ENCODE measurements at regions not wholly inside any gene's neighbourhood (a gene's known extent, or its start where the extent isn't known, plus 50 kb on each side); places are given as distances from the start of the nearest gene placed in this dataset.
A peak's percentile ranks its signal among the peaks of the same experiment; 100 is the strongest.

DNA sequence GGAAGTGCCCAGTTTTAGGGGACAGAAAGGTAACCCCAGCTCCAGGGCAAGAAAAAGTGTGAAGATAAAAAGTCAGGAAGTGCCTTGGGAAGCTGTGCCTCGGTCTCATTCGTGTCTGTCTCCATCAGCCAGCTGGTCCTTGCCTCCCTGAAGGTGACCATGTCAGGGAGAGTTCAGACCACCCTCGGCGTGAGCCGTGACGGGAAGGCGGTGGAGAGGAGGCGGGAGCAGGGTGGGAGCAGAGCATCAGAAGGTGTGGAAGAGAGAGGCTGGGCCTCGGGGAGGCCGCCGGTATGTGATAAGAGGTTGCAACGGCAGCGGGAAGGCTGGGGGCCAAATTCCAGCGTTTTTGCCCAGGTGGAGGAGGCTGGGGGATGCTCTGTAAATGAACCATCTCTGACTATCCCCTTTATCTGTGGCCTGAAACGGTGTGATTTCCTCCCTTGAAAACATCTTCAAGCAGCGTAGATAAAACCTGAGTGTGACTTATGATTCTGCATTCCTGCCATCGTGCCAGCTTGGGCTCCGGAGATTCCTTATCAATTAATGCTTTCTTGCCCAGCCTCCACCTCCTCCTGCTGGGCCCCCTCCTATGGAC lies 251.8 kb downstream of the IRF8 start:
- H3K27ac Mint-ChIP-seq, result peak overlapping the region in 1 of 2 donors; percentile 6
- H3K9me3 Mint-ChIP-seq, result no peaks in the 10 kb centered on the region
- H3K27me3 Mint-ChIP-seq, result peaks cover 23% of the 10 kb centered on the region
- ATAC-seq, result no peak
- DNase-seq, result no peak
- H3K4me1 Mint-ChIP-seq, result no peaks in the 10 kb centered on the region
- no peak overlapping the region for H3K4me3 Mint-ChIP-seq

DNA sequence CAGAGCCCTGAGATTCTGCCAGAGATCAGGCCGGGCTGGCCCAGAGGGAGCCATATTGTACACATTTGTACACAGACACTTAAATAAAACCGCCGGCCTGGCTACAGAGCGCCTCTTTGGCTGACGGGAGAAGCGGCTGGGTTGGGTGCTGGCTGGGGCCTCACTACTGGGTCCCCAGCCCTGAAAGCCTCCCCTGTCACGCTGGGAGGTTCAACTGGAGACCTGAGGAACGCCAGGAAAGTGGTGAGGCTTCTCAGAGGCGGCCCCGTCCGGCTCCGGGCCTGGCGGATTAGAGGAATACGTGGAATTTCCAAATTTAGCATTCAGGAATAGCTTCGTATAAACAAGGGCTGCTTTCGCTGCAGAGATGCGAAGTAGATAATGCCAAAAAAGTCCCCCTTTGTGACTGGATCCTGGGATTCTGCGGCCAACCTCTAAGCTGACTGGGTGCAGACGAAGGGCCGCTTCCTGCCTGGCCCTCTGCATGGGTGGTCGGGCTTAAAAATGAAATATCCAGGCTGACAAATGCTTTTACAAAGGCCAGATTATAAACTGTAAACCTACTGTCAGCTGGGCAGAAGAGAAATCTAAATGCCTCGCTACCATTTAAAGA lies 252.4 kb downstream of the IRF8 start:
- no peak overlapping the region for H3K4me3 Mint-ChIP-seq
- DNase-seq, result no peak
- H3K27me3 Mint-ChIP-seq, result peaks cover 23% of the 10 kb centered on the region
- no peaks in the 10 kb centered on the region for H3K4me1 Mint-ChIP-seq
- H3K27ac Mint-ChIP-seq, result peak overlapping the region in 1 of 2 donors; percentile 6
- H3K9me3 Mint-ChIP-seq, result no peaks in the 10 kb centered on the region
- ATAC-seq, result no peak

DNA sequence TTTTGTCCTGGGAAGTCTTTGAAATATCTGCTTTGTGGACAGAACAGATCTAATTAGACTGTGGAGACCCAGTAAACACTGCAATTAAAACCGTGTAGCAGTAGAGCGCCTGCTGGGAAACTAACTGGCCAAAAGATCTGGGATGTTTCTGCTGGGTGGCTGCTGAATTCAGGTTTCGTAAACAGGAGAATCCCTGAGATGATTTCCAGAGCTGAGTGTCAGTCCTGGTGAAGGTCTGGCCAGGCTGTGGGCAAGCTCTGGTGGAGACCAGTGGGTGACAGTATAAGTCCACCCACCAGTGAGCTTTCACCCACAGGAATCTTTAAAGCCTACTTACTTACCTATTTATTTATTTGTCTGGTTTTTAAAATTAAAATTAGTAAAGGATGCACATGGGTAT lies 257.2 kb downstream of the IRF8 start:
- DNase-seq, result no peak

DNA sequence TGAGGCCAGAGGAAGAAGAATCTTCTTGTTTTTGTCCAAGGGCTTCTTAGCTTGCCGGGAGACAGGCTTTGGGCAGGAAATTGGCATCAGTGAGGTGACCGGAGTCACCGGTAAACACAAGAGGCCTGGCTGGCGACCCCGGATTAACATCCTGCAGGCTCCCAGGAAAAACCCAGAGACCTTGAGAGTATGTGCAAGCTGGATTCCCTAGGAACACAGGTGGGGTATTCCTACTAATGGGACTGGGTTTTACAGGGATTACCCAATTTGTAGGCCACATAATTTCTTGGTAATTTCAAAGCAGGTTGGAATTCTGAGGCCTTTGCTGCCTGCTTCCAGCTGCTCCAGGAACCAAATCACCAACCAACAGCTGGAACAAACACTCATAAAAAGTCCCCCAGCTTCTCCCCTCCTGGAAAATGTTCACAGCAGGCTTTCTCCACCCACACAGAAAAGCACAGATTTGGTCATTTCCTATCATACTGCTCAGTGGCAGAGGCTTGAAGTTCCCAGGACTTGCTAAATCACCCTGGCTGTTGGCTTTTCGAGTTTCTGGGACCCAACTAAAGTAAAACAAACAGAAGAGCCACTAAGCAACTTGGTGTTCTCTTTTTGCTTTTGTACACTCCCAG lies 258.8 kb downstream of the IRF8 start:
- no peak overlapping the region for H3K4me3 Mint-ChIP-seq
- no peaks in the 10 kb centered on the region for H3K4me1 Mint-ChIP-seq
- DNase-seq (no peak), ATAC-seq (no peak)
- H3K27me3 Mint-ChIP-seq, result peaks cover 6% of the 10 kb centered on the region
- H3K27ac Mint-ChIP-seq, result no peak overlapping the region
- H3K9me3 Mint-ChIP-seq, result peaks cover 7 to 16% of the 10 kb centered on the region in 2 donors

More for the DNA sequence above, 257.2 kb downstream of the IRF8 start:
- no peaks in the 10 kb centered on the region for H3K4me1 Mint-ChIP-seq
- H3K27ac Mint-ChIP-seq, result no peak overlapping the region
- no peak overlapping the region for H3K4me3 Mint-ChIP-seq
- peaks cover 13% of the 10 kb centered on the region for H3K27me3 Mint-ChIP-seq
- peaks cover 7 to 16% of the 10 kb centered on the region in 2 donors for H3K9me3 Mint-ChIP-seq
- ATAC-seq, result no peak

DNA sequence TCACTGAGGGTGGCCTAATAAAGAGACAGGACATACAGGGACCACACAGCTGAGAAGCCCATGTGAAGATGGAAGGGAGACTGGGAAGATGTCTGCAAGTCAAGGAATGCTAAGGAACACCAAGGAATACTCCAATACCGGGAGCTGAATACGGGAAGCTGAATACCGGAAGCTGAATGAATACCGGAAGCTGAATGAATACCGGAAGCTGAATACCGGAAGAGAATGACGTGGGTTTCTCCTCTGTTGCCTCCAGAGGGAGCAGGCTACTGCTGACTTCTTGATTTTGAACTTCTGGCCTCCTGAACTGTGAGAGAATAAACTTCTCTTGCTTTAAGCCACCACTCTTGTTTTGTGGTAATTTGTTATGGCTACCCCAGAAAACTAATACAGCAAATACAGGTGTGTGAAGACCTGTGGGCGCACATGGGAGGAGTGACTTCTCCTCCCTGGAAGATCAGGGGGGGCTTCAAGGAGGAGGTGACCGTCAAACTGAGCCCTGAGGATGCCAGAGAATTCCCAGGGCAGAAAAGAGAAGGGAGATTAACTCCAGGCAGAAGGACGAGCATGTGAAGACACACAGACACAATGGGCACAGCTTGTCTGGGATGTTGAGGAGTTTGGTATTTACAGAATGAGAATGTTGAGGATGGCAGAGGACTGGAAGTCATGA lies 259.9 kb downstream of the IRF8 start:
- Mint-ChIP-seq H3K27me3 (no peaks in the 10 kb centered on the region), H3K4me1 (no peaks in the 10 kb centered on the region), H3K9me3 (peaks cover 7 to 16% of the 10 kb centered on the region in 2 donors), H3K4me3 (peak overlapping the region in 1 of 2 donors; percentile 32), H3K27ac (no peak overlapping the region)
- DNase-seq (no peak), ATAC-seq (no peak)

DNA sequence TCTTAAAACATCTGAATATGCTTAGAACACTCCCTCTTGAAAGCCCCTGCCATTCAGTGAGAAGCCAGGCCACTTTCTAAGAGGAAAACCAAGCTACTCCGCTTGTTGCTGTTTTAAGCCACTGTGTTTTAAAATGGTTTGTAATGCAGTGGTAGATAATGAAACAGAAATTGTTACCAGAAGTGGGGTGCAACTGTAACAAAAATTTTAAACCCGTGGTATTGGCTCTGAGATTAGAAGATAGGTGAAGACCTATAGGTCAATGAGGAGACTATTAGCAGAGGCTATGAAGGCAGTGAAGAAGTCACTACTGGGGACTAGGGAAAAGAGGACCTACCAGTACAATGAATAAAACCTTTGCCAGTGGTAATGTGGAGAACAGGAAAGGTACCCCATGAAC lies 266.5 kb downstream of the IRF8 start:
- peaks cover 41% of the 10 kb centered on the region for H3K27me3 Mint-ChIP-seq
- H3K4me3 Mint-ChIP-seq, result no peak overlapping the region
- H3K4me1 Mint-ChIP-seq, result no peaks in the 10 kb centered on the region
- peaks cover 19 to 28% of the 10 kb centered on the region in 2 donors for H3K9me3 Mint-ChIP-seq
- DNase-seq, result no peak
- ATAC-seq, result no peak
- H3K27ac Mint-ChIP-seq, result no peak overlapping the region

DNA sequence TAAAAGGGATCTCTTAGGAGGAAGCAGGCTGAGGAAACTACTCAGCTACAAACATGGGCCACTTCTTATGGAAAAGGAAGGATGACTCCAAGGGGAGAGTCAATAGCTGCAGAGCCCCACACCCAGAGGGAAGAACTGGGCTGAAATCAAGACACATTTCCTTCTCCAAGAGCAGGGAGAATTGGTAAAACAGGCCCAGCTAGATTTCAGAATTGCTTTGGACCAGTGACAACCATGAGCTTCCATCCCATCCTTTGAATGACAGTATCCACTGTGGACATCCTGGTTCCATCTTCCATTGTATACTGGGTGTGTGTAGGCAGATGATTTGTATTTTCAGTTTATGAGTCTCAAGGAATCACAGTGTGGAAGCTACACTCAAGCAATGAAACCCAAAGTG lies 267.5 kb downstream of the IRF8 start:
- peaks cover 19 to 28% of the 10 kb centered on the region in 2 donors for H3K9me3 Mint-ChIP-seq
- no peak overlapping the region for H3K27ac Mint-ChIP-seq
- no peak overlapping the region for H3K4me3 Mint-ChIP-seq
- H3K4me1 Mint-ChIP-seq, result no peaks in the 10 kb centered on the region
- DNase-seq, result no peak
- ATAC-seq, result no peak
- peaks cover 47% of the 10 kb centered on the region for H3K27me3 Mint-ChIP-seq

DNA sequence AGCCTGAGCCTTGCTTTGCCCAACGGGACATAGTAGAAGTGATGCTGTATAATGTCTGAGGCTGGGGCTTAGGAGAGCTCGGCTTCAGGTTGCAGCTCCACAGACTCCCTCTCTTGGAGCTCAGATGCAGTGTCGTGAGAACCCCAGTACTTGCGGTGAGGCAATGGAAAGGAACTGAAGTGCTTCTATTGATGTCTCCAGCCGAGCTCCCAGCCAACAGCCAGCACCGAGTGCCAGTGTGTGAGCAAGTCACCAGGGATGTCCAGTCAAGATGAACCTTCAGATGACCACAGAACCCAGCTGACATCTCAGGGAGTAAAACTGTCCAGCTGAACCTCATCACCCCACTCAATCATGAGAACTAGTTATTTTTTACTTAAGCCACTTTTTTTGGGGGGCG lies 268.1 kb downstream of the IRF8 start:
- Mint-ChIP-seq H3K9me3 (peaks cover 19 to 28% of the 10 kb centered on the region in 2 donors), H3K4me1 (no peaks in the 10 kb centered on the region), H3K27me3 (peaks cover 49% of the 10 kb centered on the region), H3K4me3 (no peak overlapping the region), H3K27ac (no peak overlapping the region)
- DNase-seq, result no peak
- ATAC-seq, result no peak

DNA sequence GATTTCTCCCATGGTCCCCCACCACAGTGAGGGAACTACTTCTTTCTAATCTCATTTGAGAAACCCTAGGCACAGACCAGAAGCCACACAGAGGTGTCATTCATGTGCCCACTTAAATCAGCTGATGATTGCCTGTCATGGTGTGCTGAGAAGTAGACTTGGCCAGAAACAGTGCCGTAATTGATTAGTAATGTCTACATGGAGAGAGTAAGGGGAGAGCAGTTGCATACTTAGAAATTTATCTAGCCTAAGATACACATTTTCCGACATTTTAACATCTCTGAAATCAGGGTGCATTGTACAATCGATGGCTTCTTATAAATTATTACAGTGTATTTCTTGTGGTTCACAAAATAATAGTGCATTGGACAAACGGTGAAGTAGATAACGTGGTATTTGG lies 271.8 kb downstream of the IRF8 start:
- Mint-ChIP-seq H3K4me1 (no peaks in the 10 kb centered on the region), H3K27ac (no peak overlapping the region), H3K27me3 (peaks cover 54% of the 10 kb centered on the region), H3K4me3 (no peak overlapping the region), H3K9me3 (peaks cover 11 to 15% of the 10 kb centered on the region in 2 donors)
- no peak for DNase-seq
- no peak for ATAC-seq

DNA sequence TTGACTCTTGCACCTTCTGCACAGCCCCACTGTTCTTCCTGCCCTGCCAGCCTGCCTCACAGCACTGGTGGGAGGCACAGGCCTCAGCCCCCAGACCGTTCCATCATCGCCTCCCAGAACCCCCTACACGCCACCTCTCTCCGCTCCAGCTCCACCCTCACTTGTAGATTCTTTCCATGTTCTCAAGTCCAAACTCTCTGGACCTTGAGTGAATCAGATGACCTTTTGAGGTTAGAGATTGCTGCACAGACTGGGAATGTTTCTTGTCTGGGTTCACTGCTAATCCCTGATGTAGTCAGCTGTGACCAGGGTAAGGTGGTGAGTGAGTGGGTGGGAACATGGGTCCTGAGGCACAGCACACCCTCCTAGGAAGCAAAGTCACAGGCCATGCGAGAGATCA lies 272.4 kb downstream of the IRF8 start:
- no peak overlapping the region for H3K4me3 Mint-ChIP-seq
- DNase-seq, result no peak
- no peak for ATAC-seq
- H3K4me1 Mint-ChIP-seq, result no peaks in the 10 kb centered on the region
- no peak overlapping the region for H3K27ac Mint-ChIP-seq
- H3K27me3 Mint-ChIP-seq, result peaks cover 49% of the 10 kb centered on the region
- H3K9me3 Mint-ChIP-seq, result peaks cover 5 to 9% of the 10 kb centered on the region in 2 donors

DNA sequence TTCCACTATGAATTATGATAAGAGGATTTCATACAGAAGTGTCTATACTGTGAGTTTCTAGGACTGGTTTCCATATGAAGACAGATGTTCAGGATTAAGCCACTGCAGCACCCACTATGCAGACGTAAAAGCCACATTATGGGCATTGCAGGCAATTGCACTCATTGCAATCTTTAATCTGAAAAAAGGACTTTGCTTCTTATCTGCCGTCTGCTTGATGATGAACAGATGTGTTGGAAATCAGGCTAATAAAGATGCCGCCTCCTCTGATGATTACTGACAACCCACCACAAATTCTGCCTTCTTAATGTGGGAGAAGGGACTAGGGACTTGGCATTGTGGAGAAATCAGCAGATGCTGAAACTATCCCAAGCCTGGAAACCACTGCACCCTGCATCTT lies 276.9 kb downstream of the IRF8 start:
- Mint-ChIP-seq H3K4me3 (no peak overlapping the region), H3K4me1 (no peaks in the 10 kb centered on the region), H3K27me3 (peaks cover 26% of the 10 kb centered on the region), H3K27ac (no peak overlapping the region), H3K9me3 (no peaks in the 10 kb centered on the region)
- no peak for ATAC-seq
- DNase-seq, result no peak

DNA sequence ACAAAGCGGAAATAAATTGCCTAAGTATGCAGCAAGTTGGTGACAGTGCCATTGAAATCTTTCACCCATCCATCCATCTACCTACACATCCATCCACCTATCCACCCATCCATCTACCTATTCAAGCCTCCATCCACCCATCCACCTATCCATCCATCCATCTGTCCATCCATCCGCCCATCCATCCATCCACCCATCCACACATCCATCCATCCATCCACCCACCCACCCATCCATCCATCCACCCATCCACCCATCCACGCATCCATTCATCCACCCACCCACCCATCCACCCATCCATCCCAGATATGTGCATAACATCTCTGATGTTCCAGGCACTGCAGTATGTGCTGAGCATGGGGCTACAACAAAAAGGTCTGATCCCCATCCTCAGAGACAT lies 277.5 kb downstream of the IRF8 start:
- H3K9me3 Mint-ChIP-seq, result no peaks in the 10 kb centered on the region
- DNase-seq, result no peak
- no peaks in the 10 kb centered on the region for H3K4me1 Mint-ChIP-seq
- no peak for ATAC-seq
- no peak overlapping the region for H3K4me3 Mint-ChIP-seq
- H3K27me3 Mint-ChIP-seq, result peaks cover 20% of the 10 kb centered on the region
- H3K27ac Mint-ChIP-seq, result no peak overlapping the region

DNA sequence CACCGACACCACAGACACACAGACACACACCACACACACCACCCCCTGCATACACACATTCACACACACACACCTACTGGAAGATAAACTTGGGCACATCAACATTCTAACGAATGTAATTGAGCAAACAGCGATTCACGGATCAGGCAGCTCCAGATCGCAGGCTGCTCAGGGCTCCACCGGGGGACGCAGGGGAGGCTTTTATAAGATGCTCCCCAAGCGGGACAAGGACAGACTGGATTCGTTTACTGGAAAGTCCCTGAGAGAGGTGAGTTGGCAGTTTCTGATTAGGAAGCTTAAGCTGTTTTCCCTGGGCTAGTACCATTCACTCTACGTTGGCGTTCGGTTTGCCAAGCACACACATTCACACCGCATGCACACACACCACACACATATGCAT lies 281.3 kb downstream of the IRF8 start:
- H3K9me3 Mint-ChIP-seq, result no peaks in the 10 kb centered on the region
- no peak overlapping the region for H3K4me3 Mint-ChIP-seq
- no peaks in the 10 kb centered on the region for H3K27me3 Mint-ChIP-seq
- H3K27ac Mint-ChIP-seq, result no peak overlapping the region
- ATAC-seq, result no peak
- DNase-seq, result no peak
- H3K4me1 Mint-ChIP-seq, result no peaks in the 10 kb centered on the region

DNA sequence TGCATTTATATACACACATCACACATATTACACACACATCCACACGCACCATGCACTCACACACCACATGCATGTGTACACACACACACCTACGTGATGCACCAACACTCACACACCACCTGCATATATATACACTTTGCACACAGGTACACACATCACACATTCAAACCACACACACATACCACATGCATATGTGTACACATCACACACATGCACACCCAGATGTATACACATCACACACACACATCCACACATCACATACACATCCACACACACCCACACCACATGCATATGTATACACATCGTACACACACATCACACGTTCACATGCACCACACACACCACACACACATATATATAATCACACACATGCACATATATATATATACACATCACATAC lies 281.8 kb downstream of the IRF8 start:
- Mint-ChIP-seq H3K4me3 (no peak overlapping the region), H3K9me3 (no peaks in the 10 kb centered on the region), H3K27me3 (no peaks in the 10 kb centered on the region), H3K4me1 (no peaks in the 10 kb centered on the region), H3K27ac (no peak overlapping the region)
- DNase-seq (no peak), ATAC-seq (no peak)

DNA sequence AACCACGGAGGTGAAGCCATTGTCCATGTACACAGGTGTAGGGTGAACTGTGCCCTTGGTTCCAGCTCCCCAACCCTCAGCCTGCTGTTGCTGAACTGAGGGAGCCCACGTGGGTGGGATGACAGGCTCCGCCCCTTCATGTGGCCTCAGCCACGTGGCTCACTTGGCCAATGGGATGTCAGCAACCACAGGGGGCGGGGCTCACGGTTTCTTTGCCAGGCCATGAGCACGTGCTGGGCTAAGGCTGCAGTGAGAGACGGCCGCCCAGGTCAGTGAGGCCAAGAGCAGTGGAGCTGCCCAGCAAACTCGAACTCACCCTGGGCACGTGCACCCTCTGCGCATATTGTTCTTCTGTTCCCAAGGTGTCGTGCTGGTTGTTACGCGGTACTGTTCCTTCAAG lies 282.6 kb downstream of the IRF8 start:
- no peak overlapping the region for H3K27ac Mint-ChIP-seq
- ATAC-seq (no peak), DNase-seq (no peak)
- no peaks in the 10 kb centered on the region for H3K27me3 Mint-ChIP-seq
- H3K4me3 Mint-ChIP-seq, result no peak overlapping the region
- H3K9me3 Mint-ChIP-seq, result no peaks in the 10 kb centered on the region
- H3K4me1 Mint-ChIP-seq, result no peaks in the 10 kb centered on the region

DNA sequence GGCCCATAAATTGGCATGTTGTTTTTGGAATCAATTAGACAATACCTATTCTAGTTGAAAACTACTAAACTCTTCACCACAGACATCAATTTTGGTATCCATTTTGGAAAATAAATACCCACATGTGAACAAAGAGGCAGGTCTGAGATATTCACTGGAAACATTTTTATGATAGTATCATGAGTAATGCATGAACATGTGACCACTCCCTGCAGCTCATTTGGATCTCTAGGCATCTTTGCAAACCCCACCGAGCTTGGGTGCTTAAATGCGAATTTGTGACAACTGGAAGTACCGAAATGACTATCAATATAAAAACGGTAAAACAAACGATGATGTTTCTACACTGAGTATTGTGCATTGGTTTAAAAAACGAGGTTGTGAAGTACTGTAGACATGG lies 285.2 kb downstream of the IRF8 start:
- Mint-ChIP-seq H3K27me3 (peaks cover 7% of the 10 kb centered on the region), H3K4me3 (no peak overlapping the region), H3K4me1 (no peaks in the 10 kb centered on the region), H3K9me3 (no peaks in the 10 kb centered on the region), H3K27ac (no peak overlapping the region)
- ATAC-seq (no peak), DNase-seq (no peak)
